Breast epithelium (tissue), 4 donors: ENCODE measurements at regions not wholly inside any gene's neighbourhood (a gene's known extent, or its start where the extent isn't known, plus 50 kb on each side); places are given as distances from the start of the nearest gene placed in this dataset.
"Not testable (repeated sequence)": the region's sequence is repeated elsewhere in the genome, so short reads cannot be mapped to it uniquely, and the experiment has no call there.

Experiments used
- DNase-seq, 2 donors: peaks; one replicate each; pipeline ENCODE4 v3.0.0-alpha.2; 2019; ENCODE audit warnings: low spot score in 2 of 2
- H3K27ac ChIP-seq, 2 donors: fragments of 200-600 bp; sonication (generic) in 1 of 2; one replicate each; pipeline ENCODE4 v1.5.1; 2016 to 2019; ENCODE audit warnings: mild to moderate bottlenecking in 1 of 2
- H3K27me3 ChIP-seq, 2 donors: fragments of 200-600 bp; sonication (generic) in 1 of 2; one replicate each; pipeline versions ENCODE4 v1.5.1 to v1.6.0; 2017 to 2019; ENCODE audit warnings: control low read depth in 1 of 2, mild to moderate bottlenecking in 1 of 2
- H3K36me3 ChIP-seq: fragments of 200-600 bp; one replicate; pipeline ENCODE4 v1.5.1; 2019
- H3K4me1 ChIP-seq, 2 donors: fragments of 200-600 bp; sonication (generic); one replicate each; pipeline ENCODE4 v1.5.1; 2016 to 2019; ENCODE audit warnings: control low read depth in 1 of 2
- H3K4me3 ChIP-seq, 3 donors: fragments of 200-600 bp; sonication (generic); 1 replicate in 2 of 3; 2 replicates in 1 of 3; pipeline ENCODE4 v1.5.1; 2016 to 2019; ENCODE audit warnings: mild to moderate bottlenecking in 3 of 3, moderate library complexity in 2 of 3
- H3K9me3 ChIP-seq, 2 donors: fragments of 200-600 bp; sonication (generic) in 1 of 2; one replicate each; pipeline ENCODE4 v1.5.1; 2016 to 2019; ENCODE audit warnings: control low read depth in 1 of 2
- POLR2A ChIP-seq: fragments of 450-650 bp; IDR thresholded peaks from one replicate; pipeline ENCODE4 v1.6.1; 2016; ENCODE audit warnings: antibody characterized with exemption, mild to moderate bottlenecking, moderate library complexity
- POLR2AphosphoS5 ChIP-seq, 3 donors: sonication (generic); formaldehyde crosslinking; IDR thresholded peaks; one replicate each; pipeline ENCODE4 v1.6.1; 2017; ENCODE audit warnings: antibody characterized with exemption in 3 of 3
- intact Hi-C: fragments of 100-400 bp; cut with DNase I; formaldehyde crosslinking; loops from one replicate; pipeline ENCODE4 v1.15.1; 2023; ENCODE audit warnings: low total_unique reads
- TF ChIP-seq, protein P1 (sequence below), 3 donors: fragments of 450-650 bp; IDR thresholded peaks; one replicate each; pipeline ENCODE4 v1.5.1; 2016 to 2017; ENCODE audit warnings: antibody characterized with exemption in 3 of 3, mild to moderate bottlenecking in 3 of 3, moderate library complexity in 3 of 3

DNA sequence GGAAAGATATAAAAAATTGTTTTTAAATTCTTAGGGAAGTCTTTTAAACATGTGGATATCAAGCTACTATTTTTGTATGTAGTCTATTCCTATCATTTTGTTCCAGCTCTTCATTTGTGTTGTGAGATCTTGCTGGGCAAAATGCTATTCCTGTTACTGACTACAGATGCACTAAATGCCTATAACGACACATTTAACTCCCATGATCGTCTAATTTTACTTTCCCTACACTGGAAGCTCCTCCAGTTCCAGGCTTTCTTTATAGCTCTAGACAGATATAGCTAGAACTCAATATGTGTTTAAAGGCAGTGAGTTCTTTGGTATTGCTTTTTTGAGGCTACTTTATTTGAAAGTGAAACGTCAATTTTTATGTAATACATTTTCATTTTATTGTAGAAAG is 971.5 kb upstream of the CITED2 start:
- Histone ChIP-seq H3K27ac (no peak overlapping the region), H3K27me3 (no peaks in the 10 kb centered on the region), H3K4me3 (no peak overlapping the region), H3K9me3 (no peaks in the 10 kb centered on the region), H3K4me1 (no peaks in the 10 kb centered on the region), H3K36me3 (no peaks in the 10 kb centered on the region)
- intact Hi-C loops: no loop called here
- DNase-seq: no peak
- TF ChIP-seq POLR2A (no peak), POLR2AphosphoS5 (IDR thresholded peaks at IDR 0.05) (no peak)
- TF ChIP-seq, protein P1, sequence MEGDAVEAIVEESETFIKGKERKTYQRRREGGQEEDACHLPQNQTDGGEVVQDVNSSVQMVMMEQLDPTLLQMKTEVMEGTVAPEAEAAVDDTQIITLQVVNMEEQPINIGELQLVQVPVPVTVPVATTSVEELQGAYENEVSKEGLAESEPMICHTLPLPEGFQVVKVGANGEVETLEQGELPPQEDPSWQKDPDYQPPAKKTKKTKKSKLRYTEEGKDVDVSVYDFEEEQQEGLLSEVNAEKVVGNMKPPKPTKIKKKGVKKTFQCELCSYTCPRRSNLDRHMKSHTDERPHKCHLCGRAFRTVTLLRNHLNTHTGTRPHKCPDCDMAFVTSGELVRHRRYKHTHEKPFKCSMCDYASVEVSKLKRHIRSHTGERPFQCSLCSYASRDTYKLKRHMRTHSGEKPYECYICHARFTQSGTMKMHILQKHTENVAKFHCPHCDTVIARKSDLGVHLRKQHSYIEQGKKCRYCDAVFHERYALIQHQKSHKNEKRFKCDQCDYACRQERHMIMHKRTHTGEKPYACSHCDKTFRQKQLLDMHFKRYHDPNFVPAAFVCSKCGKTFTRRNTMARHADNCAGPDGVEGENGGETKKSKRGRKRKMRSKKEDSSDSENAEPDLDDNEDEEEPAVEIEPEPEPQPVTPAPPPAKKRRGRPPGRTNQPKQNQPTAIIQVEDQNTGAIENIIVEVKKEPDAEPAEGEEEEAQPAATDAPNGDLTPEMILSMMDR (IDR thresholded peaks at IDR 0.05): no peak

- no peak for DNase-seq
- intact Hi-C loops: no loop called here
- Histone ChIP-seq H3K36me3 (no peaks in the 10 kb centered on the region), H3K27ac (no peak overlapping the region), H3K27me3 (no peaks in the 10 kb centered on the region), H3K4me3 (no peak overlapping the region), H3K4me1 (no peaks in the 10 kb centered on the region), H3K9me3 (peaks cover 0 to 12% of the 10 kb centered on the region in 2 donors)
- TF ChIP-seq, protein P1 (IDR thresholded peaks at IDR 0.05): no peak
- no peak for TF ChIP-seq POLR2A
- TF ChIP-seq POLR2AphosphoS5 (IDR thresholded peaks at IDR 0.05): no peak
Observed at GRCh38 chr6:140344142-140344913, 969.9 kb upstream of the CITED2 start.

DNA sequence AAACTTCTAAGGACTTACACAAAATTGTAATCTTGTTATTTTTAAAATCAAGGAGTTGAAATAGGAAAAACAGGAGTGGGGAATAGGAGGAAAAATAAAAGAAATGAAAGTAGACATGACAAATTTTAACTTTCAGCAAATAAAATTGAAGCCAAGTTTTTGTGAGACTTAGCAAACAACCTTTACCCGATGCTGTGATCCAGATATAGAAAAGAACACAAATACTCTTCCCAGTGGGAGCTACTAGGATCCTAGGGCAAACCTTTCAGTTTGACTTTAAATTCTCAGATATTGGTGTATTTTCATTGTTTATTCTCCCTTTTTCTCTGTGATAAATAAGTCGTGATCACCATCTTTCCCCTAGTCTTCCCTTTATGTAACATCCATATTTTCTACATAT is 968.7 kb upstream of the CITED2 start:
- intact Hi-C loops: no loop called here
- TF ChIP-seq POLR2AphosphoS5 (IDR thresholded peaks at IDR 0.05) (no peak), POLR2A (no peak)
- TF ChIP-seq, protein P1 (IDR thresholded peaks at IDR 0.05): no peak
- no peak for DNase-seq
- H3K4me3 ChIP-seq: no peak overlapping the region
- peaks cover 0 to 12% of the 10 kb centered on the region in 2 donors for H3K9me3 ChIP-seq
- no peaks in the 10 kb centered on the region for H3K27me3 ChIP-seq
- no peak overlapping the region for H3K27ac ChIP-seq
- H3K4me1 ChIP-seq: no peaks in the 10 kb centered on the region
- no peaks in the 10 kb centered on the region for H3K36me3 ChIP-seq

- Histone ChIP-seq H3K9me3 (peaks cover 0 to 12% of the 10 kb centered on the region in 2 donors), H3K27ac (no peak overlapping the region), H3K4me1 (no peaks in the 10 kb centered on the region), H3K36me3 (no peaks in the 10 kb centered on the region), H3K4me3 (no peak overlapping the region), H3K27me3 (no peaks in the 10 kb centered on the region)
- intact Hi-C loops: no loop called here
- TF ChIP-seq, protein P1 (IDR thresholded peaks at IDR 0.05): no peak
- TF ChIP-seq POLR2AphosphoS5 (IDR thresholded peaks at IDR 0.05): no peak
- no peak for TF ChIP-seq POLR2A
- DNase-seq: no peak
Observed at GRCh38 chr6:140341272-140341671, 966.8 kb upstream of the CITED2 start.

DNA sequence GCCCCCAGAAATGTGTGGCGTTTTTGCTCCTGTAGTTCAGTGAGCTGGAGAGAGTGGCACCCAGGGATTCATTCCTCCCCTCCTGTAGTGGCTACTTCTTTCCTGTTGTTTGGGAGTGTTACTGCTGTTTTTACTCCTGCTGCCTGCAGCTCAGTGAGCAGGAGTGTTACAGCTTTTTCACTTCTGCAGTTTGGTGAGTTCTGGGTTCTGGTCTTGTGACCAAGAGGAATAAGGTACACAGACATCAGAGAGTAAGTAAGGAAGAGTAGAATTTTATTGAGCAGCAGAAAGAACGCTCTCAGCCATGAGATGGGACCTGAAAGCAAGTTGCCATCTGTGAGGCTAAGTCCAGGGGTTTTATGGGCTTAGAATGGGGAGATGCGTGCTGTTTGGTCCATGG is 966.3 kb upstream of the CITED2 start:
- TF ChIP-seq, protein P1 (IDR thresholded peaks at IDR 0.05): no peak
- no peak overlapping the region for H3K27ac ChIP-seq
- intact Hi-C loops: no loop called here

GRCh38 chr6:140339084-140339483 is 964.6 kb upstream of the CITED2 start:
- H3K4me1 ChIP-seq, intact Hi-C loops, H3K27me3 ChIP-seq, DNase-seq, H3K27ac ChIP-seq, H3K36me3 ChIP-seq, H3K4me3 ChIP-seq: not testable (repeated sequence)
- peaks cover 0 to 12% of the 10 kb centered on the region in 2 donors for H3K9me3 ChIP-seq

More for the DNA sequence above, 966.3 kb upstream of the CITED2 start:
- Histone ChIP-seq H3K27me3 (no peaks in the 10 kb centered on the region), H3K36me3 (no peaks in the 10 kb centered on the region), H3K9me3 (peaks cover 0 to 12% of the 10 kb centered on the region in 2 donors), H3K4me1 (no peaks in the 10 kb centered on the region), H3K4me3 (no peak overlapping the region)
- DNase-seq: no peak
